T-helper 1 cell (primary cell): ENCODE measurements at regions not wholly inside any gene's neighbourhood (a gene's known extent, or its start where the extent isn't known, plus 50 kb on each side); places are given as distances from the start of the nearest gene placed in this dataset.
"Not testable (repeated sequence)": the region's sequence is repeated elsewhere in the genome, so short reads cannot be mapped to it uniquely, and the experiment has no call there.

Experiments
- DNase-seq, 5 donors: peaks; one replicate each; pipeline ENCODE4 v3.0.0-alpha.2; 2012 to 2020

DNA sequence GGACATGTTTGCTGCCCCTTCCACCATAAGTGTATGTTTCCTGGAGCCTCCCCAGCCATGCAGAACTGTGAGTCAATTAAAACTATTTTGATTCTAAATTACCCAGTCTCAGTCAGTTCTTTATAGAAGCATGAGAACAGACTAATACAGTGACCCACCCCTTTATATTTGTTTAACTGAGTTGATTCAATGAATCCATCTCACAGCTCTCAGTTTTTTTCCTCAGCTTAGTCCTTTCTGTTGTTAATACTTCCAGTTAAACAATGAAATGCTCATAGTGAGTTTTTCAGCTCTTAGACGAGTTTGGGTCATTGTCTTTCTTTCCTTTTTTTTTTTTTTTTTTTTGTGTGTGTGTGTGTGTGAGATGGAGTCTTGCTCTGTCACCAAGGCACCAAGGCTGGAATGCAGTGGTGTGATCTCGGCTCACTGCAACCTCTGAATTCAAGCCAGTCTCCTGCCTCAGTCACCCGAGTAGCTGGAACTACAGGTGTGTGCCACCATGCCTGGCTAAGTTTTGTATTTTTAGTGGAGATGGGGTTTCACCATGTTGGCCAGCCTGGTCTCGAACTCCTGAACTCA, 627.4 kb downstream of the SPATA31A7 start:
- DNase-seq: not testable (repeated sequence)

DNA sequence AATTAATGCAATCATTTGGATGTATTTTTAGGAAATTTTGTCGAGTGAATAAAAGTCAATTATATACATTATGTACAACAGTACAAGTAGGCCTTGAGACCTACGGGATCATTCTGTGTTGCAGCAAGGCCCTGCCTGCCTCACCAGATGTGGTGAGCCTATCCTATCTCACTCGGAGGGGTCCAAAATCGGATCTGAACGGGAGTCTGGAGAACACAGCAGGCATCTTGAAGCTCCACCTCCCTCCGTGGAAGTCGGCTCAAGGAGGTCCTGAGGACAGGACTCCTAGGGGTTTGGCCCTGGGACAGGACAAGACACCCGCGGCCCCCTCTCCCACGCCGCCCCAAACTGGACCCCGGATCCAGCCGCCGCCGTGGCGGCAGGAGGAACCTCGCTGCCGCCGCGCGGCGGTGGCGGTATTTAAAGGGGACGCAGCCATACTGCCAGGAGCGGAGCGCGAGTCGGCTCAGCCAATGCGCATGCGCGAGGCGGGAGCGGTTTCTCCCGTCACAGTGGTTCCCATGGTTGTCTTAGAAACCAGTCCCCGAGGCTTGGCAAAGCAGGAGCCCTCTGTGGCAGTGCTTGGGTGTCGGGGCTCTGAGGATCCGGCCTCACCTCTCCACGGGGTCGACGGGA, 663.9 kb downstream of the SPATA31A7 start:
- peak in 4 of 5 donors; percentile 60 to 82 (median 68) for DNase-seq

DNA sequence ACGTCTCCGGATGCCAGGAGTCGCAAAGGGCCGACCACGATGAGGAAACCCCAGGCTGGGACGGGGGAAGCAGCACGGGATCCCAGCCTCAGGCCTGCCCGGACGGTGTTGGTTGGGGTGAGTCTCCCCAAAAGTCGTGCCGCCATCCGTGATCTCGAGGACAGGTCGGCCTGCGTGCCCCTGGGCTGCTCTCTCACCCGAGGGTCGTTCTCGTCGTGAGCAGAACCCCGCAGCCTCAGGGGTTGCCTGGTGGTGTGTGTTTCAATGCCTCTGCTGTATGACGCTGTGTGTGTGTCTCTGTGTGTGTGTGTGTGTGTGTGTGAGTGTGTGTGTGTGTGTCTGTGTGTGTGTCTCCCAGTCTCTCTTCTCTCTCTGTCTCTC, 664.4 kb downstream of the SPATA31A7 start:
- DNase-seq: not testable (repeated sequence)

- DNase-seq: not testable (repeated sequence)
These were observed 666.4 kb downstream of the SPATA31A7 start for GRCh38 chr9:61856283-61856682.

- DNase-seq: peak in 1 of 5 donors; percentile 3
These were observed 667.1 kb downstream of the SPATA31A7 start for GRCh38 chr9:61856858-61857453.

DNA sequence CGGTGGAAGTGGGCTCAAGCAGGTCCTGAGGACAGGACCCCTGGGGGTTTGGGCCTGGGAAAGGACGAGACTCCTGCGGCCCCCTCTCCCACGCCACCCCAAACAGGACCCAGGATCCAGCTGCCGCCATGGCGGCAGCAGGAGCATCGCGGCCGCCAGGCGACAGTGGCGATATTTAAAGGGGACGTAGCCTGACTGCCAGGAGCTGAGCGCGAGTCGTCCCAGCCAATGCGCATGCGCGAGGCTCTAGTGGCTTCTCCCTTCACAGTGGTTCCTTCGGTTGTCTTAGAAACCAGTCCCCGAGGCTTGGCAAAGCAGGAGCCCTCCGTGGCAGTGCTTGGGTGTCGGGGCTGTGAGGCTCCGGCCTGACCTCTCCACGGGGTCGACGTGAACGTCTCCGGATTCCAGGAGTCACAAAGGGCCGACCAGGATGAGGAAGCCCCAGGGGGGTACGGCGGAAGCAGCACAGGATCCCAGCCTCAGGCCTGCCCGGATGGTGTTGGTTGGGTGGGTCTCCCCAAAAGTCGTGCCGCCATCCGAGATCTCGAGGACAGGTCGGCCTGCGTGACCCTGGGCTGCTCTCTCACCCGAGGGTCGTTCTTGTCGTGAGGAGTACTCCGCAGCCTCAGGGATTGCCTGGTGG, 668.0 kb downstream of the SPATA31A7 start:
- not testable (repeated sequence) for DNase-seq

DNA sequence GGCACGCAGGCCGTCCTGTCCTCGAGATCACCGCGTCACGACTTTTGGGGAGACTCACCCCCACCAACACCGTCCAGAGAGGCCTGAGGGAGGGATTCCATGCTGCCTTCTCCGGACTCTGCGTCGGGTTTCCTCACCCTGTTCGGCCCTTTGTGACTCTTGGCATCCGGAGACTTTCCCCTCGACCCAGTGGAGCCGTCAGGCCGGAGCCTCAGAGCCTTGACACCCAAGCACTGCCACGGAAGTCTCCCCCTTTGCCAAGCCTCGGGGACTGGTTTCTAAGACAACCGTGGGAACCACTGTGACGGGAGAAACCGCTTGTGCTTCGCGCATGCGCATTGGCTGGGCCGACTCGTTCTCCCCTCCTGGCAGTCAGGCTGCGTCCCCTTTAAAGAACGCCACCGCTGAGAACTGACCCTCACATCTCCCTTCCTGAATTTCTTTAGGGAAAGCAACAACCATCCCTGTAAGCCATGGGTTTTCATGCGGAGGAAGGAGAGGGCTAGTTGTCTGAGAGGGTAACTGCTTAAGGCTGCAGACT, 672.7 kb downstream of the SPATA31A7 start:
- peak in 4 of 5 donors; percentile 3 to 48 (median 28) for DNase-seq

- not testable (repeated sequence) for DNase-seq
These were observed 674.6 kb downstream of the SPATA31A7 start for GRCh38 chr9:61864463-61864862.

- DNase-seq: not testable (repeated sequence)
These were observed 679.1 kb downstream of the SPATA31A7 start for GRCh38 chr9:61868965-61869364.

GRCh38 chr9:61872329-61872728, 682.5 kb downstream of the SPATA31A7 start:
- not testable (repeated sequence) for DNase-seq
